ENCODE measurements at regions not wholly inside any gene's neighbourhood (a gene's known extent, or its start where the extent isn't known, plus 50 kb on each side); places are given as distances from the start of the nearest gene placed in this dataset.

DNA sequence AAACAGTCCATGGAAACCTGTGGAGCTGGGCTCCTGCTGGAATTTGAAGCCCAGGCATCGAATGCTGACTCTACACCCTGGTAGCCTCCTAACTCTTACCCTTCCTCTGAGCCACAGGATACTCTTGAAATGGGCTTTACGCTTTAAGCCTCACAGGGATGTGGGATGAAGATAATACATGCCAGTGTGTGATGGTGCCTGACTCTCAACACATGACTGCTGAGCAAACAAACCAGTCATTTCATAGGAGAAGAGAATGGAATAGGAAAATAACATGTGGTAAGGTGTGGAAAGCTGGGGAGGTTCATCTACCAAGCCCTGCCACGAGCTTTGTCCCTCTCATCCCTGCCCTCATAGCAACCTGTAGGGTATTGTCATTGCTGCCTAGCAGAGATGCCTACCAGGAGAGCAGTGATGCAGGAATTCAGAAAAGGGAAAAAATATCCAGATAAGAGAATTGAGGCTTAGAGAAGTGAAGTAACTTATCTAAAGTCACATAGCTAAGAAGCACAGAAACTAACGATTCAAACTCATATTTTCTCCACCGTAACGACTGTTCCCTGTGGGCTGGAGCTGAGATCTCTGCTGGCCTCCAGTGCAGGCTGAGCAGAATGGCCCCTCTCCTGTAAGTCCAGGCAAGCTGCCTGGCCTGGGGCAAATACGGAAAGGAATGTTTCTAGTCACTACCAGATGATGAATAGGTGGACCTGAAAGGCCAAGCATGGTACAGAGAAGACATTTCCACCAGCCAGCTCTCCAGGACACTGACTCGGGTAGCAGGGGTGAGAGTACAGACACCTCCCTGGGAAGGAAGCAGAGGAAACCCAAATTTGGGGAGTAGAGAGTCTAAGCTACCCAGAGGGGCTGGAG lies 90.2 kb upstream of the DUSP5 start:
- H3K4me3 ChIP-seq (IDR thresholded peaks at IDR 0.05; ENCODE audit: insufficient read depth, low read depth, low read length): no peak overlapping the region
- H3K4me1 ChIP-seq (ENCODE audit: low read depth, poor library complexity, severe bottlenecking): peaks cover 92% of the 10 kb centered on the region
- H3K79me2 ChIP-seq (ENCODE audit: insufficient read depth, low read depth): no peaks in the 10 kb centered on the region
- TF ChIP-seq, protein P1, sequence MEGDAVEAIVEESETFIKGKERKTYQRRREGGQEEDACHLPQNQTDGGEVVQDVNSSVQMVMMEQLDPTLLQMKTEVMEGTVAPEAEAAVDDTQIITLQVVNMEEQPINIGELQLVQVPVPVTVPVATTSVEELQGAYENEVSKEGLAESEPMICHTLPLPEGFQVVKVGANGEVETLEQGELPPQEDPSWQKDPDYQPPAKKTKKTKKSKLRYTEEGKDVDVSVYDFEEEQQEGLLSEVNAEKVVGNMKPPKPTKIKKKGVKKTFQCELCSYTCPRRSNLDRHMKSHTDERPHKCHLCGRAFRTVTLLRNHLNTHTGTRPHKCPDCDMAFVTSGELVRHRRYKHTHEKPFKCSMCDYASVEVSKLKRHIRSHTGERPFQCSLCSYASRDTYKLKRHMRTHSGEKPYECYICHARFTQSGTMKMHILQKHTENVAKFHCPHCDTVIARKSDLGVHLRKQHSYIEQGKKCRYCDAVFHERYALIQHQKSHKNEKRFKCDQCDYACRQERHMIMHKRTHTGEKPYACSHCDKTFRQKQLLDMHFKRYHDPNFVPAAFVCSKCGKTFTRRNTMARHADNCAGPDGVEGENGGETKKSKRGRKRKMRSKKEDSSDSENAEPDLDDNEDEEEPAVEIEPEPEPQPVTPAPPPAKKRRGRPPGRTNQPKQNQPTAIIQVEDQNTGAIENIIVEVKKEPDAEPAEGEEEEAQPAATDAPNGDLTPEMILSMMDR (conservative IDR thresholded peaks at IDR 0.05; ENCODE audit: low read depth, low read length): no peak
- H3K4me2 ChIP-seq: peak overlapping the region; percentile 0; the same call in 1 of the 2 replicates
- H4K20me1 ChIP-seq (ENCODE audit: insufficient read depth): no peaks in the 10 kb centered on the region
- H3K27me3 ChIP-seq (ENCODE audit: insufficient read depth, low read depth): no peaks in the 10 kb centered on the region
- no peak overlapping the region for H2AFZ ChIP-seq (ENCODE audit: low read depth)
- no peaks in the 10 kb centered on the region for H3K36me3 ChIP-seq (ENCODE audit: insufficient read depth)
- H3K9ac ChIP-seq: no peak overlapping the region
- no peak overlapping the region for H3K27ac ChIP-seq

DNA sequence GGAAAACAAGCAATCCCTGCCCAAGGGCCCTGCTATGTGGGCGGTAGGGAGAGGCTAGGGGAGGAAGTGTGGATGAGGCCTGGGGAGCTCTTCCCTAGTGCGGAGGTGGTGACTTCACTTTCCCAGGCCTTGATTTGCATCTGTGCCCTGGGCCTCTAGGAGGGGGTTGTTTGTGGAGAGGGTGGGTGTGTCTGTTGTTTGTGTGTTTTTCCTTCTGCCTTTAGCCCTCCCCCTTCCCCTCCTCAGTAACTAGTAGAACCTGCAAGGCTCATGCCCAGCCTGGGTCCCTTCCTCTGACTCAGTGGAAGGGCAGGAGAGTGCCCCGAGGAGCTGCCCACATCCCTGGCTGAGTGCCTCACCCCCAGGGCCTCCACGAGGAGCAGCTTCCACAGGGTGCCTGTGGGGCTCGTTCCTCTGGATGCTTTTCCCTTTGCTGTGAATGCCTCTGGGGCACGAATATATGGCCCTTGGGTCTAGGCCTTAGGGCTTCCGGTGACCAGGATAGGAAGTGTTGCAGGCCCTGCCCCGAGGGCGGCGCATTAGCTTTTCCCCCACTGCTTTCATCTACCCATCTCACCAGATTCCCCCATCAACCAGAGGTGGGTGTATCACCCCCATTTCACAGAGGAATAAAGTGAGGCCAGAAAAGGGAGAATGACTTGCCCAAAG lies 89.4 kb upstream of the DUSP5 start:
- H3K27me3 ChIP-seq (ENCODE audit: insufficient read depth, low read depth): no peaks in the 10 kb centered on the region
- H3K4me3 ChIP-seq (IDR thresholded peaks at IDR 0.05; ENCODE audit: insufficient read depth, low read depth, low read length): no peak overlapping the region
- no peak overlapping the region for H2AFZ ChIP-seq (ENCODE audit: low read depth)
- H3K4me2 ChIP-seq: no peak overlapping the region; the same call in 1 of the 2 replicates
- H3K4me1 ChIP-seq (ENCODE audit: low read depth, poor library complexity, severe bottlenecking): peaks cover 94% of the 10 kb centered on the region
- H3K9ac ChIP-seq: no peak overlapping the region
- TF ChIP-seq, protein P1 (conservative IDR thresholded peaks at IDR 0.05; ENCODE audit: low read depth, low read length): no peak
- H3K36me3 ChIP-seq (ENCODE audit: insufficient read depth): no peaks in the 10 kb centered on the region
- no peak overlapping the region for H3K27ac ChIP-seq
- H3K79me2 ChIP-seq (ENCODE audit: insufficient read depth, low read depth): no peaks in the 10 kb centered on the region
- no peaks in the 10 kb centered on the region for H4K20me1 ChIP-seq (ENCODE audit: insufficient read depth)

DNA sequence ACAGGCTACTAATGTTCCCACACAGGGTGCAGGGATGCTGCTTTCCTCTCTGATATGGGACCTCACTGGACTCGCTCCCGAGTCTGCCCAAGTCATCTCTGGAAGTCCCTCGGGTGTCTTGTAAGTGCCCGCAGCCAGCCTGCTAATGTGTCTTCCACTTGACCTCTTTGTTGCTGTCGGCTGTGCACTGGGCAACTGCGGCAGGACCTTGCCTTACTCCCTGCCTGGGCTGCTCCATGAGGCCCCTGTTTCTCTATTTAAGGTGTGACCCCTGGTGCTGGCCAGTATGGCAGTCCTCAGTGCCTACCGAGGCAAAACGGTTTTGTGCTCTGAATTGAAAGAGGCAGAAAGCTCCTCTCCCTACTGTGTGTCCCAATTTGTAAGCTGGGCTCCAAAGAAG lies 88.8 kb upstream of the DUSP5 start:
- Histone ChIP-seq H3K79me2 (ENCODE audit: insufficient read depth, low read depth) (no peaks in the 10 kb centered on the region), H3K4me2 (no peak overlapping the region), H3K27ac (no peak overlapping the region), H3K36me3 (ENCODE audit: insufficient read depth) (no peaks in the 10 kb centered on the region), H3K9ac (no peak overlapping the region), H3K4me1 (ENCODE audit: low read depth, poor library complexity, severe bottlenecking) (peaks cover 95% of the 10 kb centered on the region), H4K20me1 (ENCODE audit: insufficient read depth) (no peaks in the 10 kb centered on the region), H3K27me3 (ENCODE audit: insufficient read depth, low read depth) (no peaks in the 10 kb centered on the region), H3K4me3 (IDR thresholded peaks at IDR 0.05; ENCODE audit: insufficient read depth, low read depth, low read length) (no peak overlapping the region), H2AFZ (ENCODE audit: low read depth) (no peak overlapping the region)
- TF ChIP-seq, protein P1 (conservative IDR thresholded peaks at IDR 0.05; ENCODE audit: low read depth, low read length): no peak

- peak overlapping the region; percentile 72; the same call in 1 of the 2 replicates for H3K4me2 ChIP-seq
- no peak overlapping the region for H3K9ac ChIP-seq
These were observed 88.2 kb upstream of the DUSP5 start for GRCh38 chr10:110409488-110409887.

More at GRCh38 chr10:110409488-110409887, 88.2 kb upstream of the DUSP5 start:
- peak overlapping the region; percentile 98; the same call in 1 of the 2 replicates for H3K27ac ChIP-seq
- no peak overlapping the region for H2AFZ ChIP-seq (ENCODE audit: low read depth)
- TF ChIP-seq, protein P1 (conservative IDR thresholded peaks at IDR 0.05; ENCODE audit: low read depth, low read length): no peak
- no peaks in the 10 kb centered on the region for H4K20me1 ChIP-seq (ENCODE audit: insufficient read depth)
- H3K79me2 ChIP-seq (ENCODE audit: insufficient read depth, low read depth): no peaks in the 10 kb centered on the region
- H3K27me3 ChIP-seq (ENCODE audit: insufficient read depth, low read depth): no peaks in the 10 kb centered on the region
- peaks cover 95% of the 10 kb centered on the region for H3K4me1 ChIP-seq (ENCODE audit: low read depth, poor library complexity, severe bottlenecking)
- H3K36me3 ChIP-seq (ENCODE audit: insufficient read depth): no peaks in the 10 kb centered on the region
- H3K4me3 ChIP-seq (IDR thresholded peaks at IDR 0.05; ENCODE audit: insufficient read depth, low read depth, low read length): no peak overlapping the region
